Left colon (tissue), 2 donors: ENCODE measurements at regions not wholly inside any gene's neighbourhood (a gene's known extent, or its start where the extent isn't known, plus 50 kb on each side); places are given as distances from the start of the nearest gene placed in this dataset.
"Not testable (repeated sequence)": the region's sequence is repeated elsewhere in the genome, so short reads cannot be mapped to it uniquely, and the experiment has no call there.

Experiments used
- ATAC-seq: fragments of 200-7000 bp; cut with Tn5 transposase; one replicate; pipeline ENCODE4 v1.9.1; 2020; ENCODE audit warnings: mild to moderate bottlenecking, moderate library complexity
- DNase-seq, 2 donors: peaks; one replicate each; pipeline ENCODE4 v3.0.0-alpha.2; 2020
- intact Hi-C, 2 donors: fragments of 100-400 bp; cut with DNase I in 1 of 2; cut with micrococcal nuclease in 1 of 2; formaldehyde crosslinking; loops; one replicate each; pipeline versions ENCODE4 v1.11.2 to v1.14.0; 2022; cut with DNase I, micrococcal nuclease
- donor health status: DM: no; HTN: no; CAD: no.
- donor health status: DM: yes; HTN: yes; CAD: no.

DNA sequence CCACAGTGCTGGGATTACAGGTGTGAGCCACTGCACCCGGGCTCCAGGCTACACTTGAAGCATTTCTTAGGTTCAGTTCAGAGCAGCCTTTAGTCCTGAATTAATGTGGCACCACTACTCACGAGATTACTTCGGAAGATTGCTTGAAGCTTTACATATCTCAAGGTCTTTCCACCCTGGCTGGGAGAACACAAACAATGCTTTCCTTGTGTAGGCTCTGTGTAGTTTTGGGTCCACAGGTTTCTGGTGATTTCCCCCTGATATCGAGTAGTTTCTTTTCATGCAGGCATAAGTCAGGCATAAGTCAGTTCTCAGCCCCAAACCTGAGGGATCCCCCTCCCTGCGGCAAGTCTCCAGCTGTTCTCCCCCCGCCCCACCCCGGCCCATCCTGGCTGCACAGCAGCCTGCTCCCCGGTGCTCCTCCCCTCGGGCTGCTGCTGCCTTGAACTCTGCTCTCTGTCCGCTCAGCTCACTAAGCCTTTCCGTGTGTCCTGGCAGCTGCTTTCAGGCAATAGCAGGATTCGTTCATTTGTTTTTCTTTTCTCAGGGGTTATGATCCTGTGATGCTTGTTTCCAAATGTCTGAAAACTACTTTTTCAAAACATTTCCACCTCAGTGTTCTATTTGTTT lies 417.7 kb downstream of the TMEM121 start:
- ATAC-seq, result peak; percentile 59
- intact Hi-C loops, result no loop called here

DNA sequence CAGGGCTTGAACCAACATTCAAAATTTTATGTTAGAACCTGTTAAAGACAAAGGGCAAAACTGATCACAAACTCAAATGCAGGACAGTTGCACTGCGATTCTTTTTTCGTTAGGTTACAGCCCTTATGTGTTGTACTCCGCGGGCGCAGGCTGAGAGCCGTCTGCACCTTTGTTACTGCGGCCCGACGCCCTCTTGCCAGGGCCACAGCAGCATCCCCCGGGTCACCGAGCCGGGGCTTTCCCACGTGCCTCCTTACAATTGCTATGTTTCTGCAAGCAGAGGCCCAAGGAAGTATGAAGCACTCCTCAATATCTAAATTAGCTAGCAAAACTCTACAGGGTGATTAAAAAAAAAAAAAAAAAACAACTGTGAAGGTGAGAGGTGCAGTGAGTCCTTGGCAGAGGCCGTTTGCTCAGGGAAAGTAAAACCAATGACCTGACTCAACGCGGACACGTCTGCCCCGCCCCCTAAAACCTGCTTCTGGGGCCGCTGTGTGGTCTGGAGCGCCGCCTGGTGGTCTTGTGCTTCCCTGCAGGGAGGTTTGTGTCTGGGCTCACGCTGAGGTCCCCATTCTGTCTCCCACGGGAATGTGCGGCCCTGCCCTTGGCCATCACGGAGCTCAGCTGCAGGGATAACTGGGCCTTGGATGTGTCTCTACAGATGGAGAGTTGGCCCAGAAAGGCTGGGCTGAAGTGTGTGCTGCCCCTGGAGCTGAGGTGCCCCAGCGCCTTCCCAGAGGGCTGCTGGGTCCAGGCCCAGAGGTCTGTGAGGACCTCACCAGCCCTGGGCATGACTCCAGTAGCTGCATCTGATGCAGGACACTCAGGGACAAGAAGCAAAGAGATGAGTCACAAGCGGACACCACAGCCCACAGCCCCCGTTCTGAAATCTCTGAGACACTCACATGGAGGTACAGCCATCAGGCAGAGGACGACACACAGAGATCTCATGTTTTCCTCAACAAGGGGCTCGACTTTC lies 418.5 kb downstream of the TMEM121 start:
- intact Hi-C loops, result no loop called here
- DNase-seq (peak; percentile 57 to 82), ATAC-seq (peak; percentile 84)

More for the DNA sequence above, 417.7 kb downstream of the TMEM121 start:
- no peak for DNase-seq

DNA sequence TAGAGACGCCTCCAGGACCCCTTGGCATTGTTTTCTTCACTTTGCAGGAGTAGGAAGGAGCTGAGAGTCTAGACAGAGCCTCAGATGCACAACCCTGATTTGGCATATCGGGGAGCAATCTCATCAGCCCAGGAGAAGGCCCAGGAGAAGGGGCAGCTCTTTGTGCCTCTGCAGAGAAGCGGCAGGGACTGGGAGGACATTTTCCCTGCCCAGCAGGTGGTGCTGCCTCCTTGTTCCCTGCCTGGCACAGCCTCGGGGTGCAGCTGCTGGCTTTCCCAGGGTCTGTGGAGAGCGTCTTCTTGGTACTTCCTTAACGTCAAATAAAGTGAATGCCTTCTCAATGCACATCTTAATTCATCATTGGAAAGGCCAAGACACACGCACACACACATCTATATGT lies 419.5 kb downstream of the TMEM121 start:
- intact Hi-C loops, result no loop called here

DNA sequence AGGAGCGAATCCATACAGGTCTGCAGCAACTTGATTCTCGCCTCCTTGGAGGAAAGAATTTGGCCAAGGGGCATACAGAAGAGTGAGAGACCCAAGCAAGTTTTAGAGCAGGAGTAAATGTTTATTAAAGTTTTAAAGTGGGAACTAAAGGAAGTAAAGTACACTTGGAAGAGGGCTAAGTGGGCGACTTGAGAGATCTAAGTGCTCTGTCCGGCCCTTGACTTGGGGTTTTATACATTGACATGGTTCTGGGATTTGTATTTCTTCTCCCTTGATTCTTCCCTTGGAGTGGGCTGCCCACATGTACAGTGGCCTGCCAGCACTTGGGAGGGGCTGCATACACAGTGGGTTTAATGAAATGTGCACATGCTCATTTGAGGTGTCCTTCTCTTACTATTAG lies 421.2 kb downstream of the TMEM121 start:
- ATAC-seq, result no peak
- no peak for DNase-seq

More for the DNA sequence above, 419.5 kb downstream of the TMEM121 start:
- DNase-seq, result no peak
- peak; percentile 38 for ATAC-seq

DNA sequence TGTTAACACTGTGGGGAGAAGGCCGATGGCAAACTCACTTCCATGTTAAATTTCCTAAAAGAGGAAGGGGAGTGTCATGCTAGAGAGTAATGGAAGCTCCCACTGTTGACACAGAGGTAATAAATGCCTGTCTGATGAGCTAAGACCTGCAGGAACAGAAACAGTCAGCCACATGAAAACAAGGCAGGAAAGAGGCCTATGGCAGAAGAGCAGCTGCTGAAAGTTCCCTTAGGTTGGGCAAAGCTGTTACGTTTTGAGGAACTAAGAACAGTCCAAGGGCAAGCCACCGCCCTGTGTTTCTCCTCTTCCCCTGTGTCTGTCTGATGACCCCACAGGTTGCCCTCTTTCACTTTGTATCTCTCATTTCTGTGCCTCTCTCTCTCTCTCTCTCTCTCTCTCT lies 422.6 kb downstream of the TMEM121 start:
- DNase-seq, intact Hi-C loops: not testable (repeated sequence)
- ATAC-seq, result peak; percentile 75

More for the DNA sequence above, 421.2 kb downstream of the TMEM121 start:
- intact Hi-C loops, result no loop called here

DNA sequence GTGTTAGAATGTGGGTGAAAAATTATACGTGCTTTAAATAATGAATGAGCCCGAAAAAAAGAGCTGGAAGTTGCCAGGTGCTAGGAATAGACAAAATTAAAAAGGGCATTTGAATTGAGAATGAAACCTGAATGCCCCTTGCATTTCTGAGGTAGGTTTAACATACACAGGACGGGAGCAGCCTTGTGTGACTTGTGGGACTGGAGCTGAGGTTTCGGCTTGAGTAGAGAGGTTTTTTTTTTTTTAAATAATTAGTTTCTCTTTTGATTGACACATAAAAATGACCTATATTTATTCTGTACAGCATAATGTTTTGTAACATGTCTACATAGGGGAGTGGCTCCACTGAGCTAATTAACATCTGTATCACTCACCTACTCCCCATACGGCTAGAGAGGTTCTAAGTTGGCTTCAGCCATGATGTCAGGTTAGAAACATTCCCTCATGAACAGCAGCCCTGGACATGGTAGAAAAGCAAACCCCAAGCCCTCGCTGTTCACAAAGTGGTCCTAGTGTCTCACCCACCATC lies 424.0 kb downstream of the TMEM121 start:
- DNase-seq, ATAC-seq, intact Hi-C loops: not testable (repeated sequence)

DNA sequence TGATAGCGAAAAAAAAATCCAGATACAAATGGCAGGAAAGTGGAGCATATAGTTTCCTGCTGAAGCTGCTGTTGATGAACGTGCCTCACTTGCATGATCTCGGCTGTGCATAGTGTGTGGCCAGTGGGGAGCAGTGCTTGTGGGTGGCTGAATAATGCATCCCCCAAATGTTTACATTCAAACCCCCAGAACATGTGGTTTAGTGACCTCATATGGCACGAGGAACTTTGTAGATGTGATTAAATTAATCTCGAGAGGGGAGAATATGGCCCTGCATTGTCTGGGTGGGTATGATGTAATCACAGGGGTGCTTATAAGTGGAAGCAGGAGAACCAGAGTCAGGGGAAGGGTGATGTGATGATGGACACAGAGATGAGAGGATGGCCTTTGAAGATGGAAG lies 425.0 kb downstream of the TMEM121 start:
- intact Hi-C loops, result no loop called here
- no peak for ATAC-seq

DNA sequence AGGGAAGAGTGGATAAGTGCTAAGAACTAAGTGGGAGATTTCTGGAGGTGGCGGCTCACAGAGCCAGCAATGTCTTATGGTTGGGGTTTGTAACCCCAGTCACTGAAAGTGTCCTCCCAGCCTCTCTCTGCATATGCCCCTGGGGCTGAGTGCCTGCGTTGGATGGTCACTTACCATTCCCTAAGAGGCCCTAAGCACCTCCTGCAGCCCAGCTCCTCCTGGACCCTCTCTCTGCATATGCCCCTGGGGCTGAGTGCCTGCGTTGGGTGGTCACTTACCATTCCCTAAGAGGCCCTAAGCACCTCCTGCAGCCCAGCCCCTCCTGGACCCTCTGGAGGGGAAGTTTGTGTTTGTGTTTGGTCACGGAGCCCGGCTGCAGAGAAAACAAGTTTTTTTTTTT lies 425.8 kb downstream of the TMEM121 start:
- ATAC-seq (no peak), DNase-seq (no peak)
- intact Hi-C loops, result no loop called here

More for the DNA sequence above, 425.0 kb downstream of the TMEM121 start:
- no peak for DNase-seq

DNA sequence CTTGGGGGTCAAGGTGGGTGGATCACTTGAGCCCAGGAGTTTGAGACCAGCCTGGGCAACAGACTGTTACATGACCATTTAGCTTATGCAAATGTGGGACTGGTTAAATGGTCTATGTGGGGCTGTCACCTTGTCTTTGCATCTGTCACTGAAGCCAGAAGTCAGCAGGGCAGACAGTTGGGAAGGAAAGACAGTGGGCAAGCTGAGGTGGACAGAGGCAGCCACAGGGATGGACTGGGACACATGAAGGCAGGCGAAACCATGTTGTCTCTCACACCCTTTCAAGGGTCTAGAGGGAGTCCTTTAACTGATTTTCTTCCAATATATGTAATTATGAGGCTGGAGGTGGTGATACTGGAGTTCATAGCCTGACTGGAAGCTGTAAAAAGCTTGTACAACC lies 426.4 kb downstream of the TMEM121 start:
- intact Hi-C loops, result no loop called here
- ATAC-seq (no peak), DNase-seq (no peak)

DNA sequence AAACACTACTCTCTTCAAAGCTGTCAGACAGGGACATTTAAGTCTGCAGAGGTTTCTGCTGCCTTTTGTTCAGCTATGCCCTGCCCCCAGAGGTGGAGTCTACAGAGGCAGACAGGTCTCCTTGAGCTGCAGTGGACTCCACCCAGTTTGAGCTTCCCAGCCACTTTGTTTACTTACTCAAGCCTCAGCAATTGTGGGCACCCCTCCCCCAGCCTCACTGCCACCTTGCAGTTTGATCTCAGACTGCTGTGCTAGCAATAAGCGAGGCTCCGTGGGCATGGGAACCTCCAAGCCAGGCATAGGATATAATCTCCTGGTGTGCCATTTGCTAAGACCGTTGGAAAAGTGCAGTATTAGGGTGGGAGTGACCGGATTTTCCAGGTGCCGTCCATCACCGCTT lies 435.2 kb downstream of the TMEM121 start:
- intact Hi-C loops, ATAC-seq, DNase-seq: not testable (repeated sequence)

DNA sequence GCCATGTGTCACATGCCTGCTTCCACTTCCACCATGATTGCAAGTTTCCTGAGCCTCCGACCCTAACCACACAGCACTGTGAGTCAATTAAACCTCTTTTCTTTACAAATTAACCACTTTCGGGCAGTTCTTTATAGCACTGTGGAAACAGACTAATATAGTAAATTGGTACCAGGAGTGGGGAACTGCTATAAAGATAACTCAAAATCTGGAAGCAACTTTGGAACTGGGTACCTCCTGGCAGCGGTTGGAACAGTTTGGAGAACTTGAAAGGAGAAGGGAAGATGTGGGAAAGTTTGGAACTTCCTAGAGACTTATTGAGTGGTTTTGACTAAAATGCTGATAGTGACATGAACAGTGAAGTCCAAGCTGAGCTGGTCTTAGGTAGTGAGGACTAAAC lies 436.1 kb downstream of the TMEM121 start:
- ATAC-seq (no peak), DNase-seq (no peak)
- intact Hi-C loops, result no loop called here

DNA sequence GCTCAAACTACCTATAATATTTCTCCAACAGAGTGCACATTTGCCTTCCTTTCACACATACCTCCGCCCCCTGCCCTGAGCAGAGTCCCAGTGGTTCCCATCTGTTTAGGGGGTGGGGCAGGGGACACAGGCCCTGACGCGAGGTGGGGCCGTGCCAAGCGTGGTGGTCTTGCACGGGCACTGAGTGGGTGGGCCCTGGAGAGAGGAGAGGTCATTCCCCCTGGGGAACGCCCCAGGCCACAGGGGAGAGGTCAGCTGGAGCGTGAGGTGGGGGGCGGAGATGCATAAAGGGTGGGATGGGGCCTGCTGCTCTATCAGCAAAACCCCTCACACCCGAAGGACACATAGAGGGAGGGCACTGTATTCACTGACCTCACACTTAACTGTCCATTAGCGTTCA lies 441.9 kb downstream of the TMEM121 start:
- no peak for DNase-seq
- intact Hi-C loops, result no loop called here
- no peak for ATAC-seq

DNA sequence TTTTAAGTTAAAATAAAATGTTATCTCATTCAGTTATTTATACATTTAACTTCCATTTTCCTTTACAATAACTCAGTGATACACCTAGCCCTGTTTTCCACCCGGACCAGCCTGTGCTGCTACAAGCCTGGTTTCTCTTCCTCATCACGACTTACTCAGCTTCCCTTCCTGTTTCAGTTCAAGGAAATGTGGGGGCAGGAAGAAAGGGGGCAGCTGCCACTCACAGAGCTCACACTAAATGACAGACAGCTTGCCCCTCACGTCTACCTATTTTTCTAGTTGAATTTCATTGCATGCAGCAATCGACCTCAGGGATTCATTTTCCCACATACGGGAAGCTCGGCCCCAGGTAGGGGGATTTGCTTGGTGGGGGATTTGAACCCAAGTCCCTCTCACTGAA lies 442.6 kb downstream of the TMEM121 start:
- intact Hi-C loops, ATAC-seq, DNase-seq: not testable (repeated sequence)

DNA sequence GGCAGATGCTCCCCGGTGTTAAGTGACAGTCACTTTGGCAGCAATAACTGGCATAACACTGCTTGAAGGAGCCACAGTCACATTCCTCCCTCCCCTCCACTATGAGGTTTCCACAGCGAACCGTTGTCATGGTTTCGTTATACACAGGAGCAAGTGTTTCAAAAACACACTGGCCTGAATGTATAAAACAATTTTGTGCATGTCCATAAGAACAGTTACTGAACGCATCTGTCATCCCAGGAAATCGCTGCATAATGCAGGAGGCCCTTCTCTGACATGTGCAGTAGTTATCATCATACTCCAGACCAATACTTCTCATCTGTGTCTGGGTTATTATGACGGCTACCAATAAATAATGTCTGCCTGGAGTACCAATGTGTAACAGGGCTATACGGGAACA lies 444.4 kb downstream of the TMEM121 start:
- ATAC-seq, DNase-seq, intact Hi-C loops: not testable (repeated sequence)

DNA sequence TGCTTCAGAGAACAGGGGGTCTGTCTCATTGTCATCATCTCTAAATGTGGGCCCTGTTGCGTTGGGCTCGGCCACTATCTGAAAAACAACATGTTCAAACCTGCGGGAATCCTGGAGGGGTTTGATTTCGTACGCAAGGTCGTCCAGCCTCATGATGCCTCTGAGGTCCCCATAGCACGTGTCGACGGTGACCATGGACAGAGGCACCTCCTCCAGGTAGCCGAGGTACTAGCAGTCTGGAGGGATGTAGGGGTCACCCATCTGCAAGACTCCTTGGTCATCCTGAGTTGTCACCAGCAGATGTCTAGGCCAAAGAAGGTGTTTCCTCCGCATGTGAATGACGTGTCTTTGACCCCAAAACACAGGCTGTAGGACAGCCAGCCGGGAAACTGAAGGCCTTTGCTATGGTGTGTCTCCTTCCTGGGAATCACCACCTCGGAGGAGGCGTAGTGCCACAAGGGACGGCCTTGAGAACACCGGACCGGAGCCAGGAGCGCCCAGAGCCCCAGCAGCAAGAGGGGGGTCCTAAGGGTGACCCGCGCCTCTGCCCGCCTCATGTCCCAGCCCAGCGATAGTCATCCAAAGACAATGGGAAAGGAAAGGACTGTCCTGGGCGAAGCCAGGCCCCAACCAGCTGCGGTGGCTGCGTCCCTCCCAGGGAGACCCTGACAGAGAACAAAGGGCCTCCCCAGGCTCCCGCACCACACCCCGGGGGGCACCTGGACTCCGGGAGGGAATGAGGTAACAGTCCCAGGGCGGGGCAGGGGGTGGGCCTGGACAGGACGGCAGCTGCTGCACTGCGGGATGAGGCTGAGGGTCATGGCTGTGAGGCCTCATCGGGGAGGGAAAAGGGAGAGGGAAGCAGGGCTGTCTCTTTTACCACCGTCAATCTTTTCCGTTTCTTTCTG lies 445.5 kb downstream of the TMEM121 start:
- intact Hi-C loops, result no loop called here
- DNase-seq (no peak), ATAC-seq (no peak)

DNA sequence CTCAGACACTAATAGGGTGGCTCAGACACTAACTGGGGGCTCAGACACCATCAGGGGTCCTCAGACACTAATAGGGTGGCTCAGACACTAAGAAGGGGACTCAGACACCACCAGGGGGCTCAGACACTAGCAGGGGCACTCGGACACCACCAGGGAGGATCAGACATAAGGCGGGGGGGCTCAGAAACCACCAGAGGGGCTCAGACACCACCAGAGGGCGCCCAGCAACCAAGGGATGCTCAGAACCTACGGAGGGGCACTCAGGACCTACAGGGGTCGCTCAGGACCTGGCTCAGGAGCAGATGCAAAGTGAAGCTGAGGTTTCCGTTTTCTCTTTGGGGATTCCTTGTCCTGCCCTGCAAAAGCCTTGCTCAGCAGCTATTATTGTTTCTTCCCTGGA lies 448.5 kb downstream of the TMEM121 start:
- DNase-seq (peak in 1 of 2 donors; percentile 43), ATAC-seq (no peak)
- intact Hi-C loops, result no loop called here

DNA sequence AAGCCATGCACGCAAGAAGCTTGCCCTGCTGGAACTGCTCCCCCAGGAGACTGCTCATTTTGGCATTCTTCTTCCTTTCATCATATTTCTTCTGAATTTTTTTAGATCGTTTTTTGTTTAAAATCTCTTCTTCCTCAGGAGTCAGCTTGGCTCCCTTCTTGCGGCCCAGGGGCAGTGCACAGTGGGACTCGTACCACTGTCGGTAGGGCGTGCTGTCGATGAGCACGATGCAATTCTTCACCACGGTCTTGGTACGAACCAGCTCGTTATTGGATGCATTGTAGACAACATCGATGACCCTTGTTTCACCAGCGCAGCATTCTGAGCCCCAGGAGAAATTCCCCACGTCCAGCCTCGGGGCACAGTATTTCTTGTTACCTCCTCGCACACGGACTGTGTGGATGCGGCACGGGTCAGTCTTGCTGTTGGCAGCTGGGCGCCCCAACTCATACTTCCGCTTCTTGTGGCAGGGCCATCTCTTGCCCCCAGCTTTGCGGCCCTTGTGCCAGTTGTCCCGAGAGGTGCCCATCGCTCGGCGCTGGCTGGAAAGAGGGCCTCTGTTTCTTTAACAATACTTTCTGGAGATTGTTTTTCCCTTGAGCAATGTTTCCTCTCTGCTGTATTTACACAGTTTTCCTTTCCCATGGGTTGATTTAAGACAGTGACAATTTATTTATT lies 452.4 kb downstream of the TMEM121 start:
- ATAC-seq (no peak), DNase-seq (no peak)
- intact Hi-C loops, result no loop called here

DNA sequence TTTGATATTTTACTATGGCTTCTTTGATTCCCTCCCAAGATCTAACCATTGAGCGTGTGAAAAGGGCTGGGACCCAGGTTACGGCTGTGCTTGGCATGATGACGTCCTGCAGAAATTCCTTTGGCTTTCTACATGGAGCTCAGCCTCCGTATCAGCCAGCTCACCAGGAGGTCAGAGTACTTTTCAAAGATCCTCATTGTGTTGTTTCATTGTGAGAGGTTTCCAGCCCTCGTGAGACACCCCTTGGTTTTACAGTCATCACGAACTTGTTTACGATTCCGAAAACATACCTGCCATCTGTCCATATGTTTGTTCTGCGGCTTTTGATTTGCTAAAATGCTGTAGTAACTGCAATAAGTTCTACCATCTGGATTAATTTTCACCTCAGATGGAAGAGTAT lies 453.1 kb downstream of the TMEM121 start:
- ATAC-seq (peak; percentile 54), DNase-seq (no peak)
- intact Hi-C loops, result no loop called here
